Inferior parietal cortex (tissue), 1 donor: ENCODE measurements at regions not wholly inside any gene's neighbourhood (a gene's known extent, or its start where the extent isn't known, plus 50 kb on each side); places are given as distances from the start of the nearest gene placed in this dataset.

Experiments
- DNase-seq: peaks from one replicate; pipeline ENCODE4 v3.0.0-alpha.2; 2016; ENCODE audit errors: extremely low spot score

- no peak for DNase-seq
Observed at GRCh38 chr13:39233519-39233918, 195.3 kb downstream of the NHLRC3 start.

- no peak for DNase-seq
Observed at GRCh38 chr13:39244561-39245230, 206.4 kb downstream of the NHLRC3 start.

DNA sequence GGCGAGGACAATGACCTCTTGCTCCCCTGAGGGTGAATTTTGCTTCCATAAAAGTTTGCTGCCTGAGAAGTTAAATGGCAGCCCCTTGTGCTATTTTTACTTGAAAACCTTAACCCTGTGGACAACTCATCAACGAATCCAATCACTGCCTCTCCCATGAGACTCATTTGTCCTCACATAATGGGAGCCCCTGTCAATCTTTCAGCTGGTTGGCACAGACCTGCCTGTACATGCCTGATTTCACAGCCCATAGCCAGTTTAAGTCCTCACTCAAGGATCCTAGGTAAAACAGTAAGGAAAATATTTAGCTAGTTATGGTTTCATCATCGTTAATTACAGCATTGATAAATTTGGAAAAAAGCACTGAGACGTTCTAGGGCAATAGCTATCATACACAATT is 207.4 kb downstream of the NHLRC3 start:
- no peak for DNase-seq

DNA sequence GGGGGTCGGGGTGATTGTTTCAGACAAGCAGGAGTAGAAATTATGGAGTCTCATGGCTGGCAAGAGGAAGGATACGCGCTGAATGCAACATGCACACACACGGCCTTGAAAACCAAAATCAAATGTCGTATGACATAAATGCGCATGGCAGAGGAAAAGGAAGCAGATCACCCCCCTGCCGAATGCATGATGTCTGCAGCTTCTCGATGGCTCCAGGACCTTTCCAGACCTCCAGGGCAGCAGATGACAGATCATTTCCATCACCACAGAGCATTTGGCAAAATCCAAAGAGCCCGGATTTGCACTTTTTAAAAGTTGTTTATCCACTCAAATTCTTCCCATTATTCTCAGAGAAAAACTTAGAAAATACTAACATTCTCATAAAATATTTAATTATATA is 211.7 kb downstream of the NHLRC3 start:
- no peak for DNase-seq

DNA sequence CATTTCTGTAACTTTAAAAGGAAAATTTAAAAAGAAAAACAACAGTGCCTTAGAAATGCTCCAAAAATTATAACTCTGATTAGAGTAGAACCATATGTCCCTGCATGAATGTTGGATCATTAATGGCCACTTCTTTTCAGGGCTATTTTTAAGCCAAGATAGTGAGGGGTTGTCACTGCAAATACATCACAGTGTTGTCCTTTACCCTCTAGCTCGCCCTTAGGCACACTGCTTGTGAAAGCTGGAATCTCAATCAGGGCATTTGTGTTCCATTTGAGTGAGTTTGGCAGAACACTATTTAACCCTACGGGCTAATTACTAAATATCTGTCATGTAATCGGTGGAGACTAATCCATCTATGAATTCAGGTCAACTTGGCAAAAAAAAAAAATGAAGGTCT is 212.2 kb downstream of the NHLRC3 start:
- no peak for DNase-seq

- no peak for DNase-seq
Observed at GRCh38 chr13:39251340-39251739, 213.1 kb downstream of the NHLRC3 start.

DNA sequence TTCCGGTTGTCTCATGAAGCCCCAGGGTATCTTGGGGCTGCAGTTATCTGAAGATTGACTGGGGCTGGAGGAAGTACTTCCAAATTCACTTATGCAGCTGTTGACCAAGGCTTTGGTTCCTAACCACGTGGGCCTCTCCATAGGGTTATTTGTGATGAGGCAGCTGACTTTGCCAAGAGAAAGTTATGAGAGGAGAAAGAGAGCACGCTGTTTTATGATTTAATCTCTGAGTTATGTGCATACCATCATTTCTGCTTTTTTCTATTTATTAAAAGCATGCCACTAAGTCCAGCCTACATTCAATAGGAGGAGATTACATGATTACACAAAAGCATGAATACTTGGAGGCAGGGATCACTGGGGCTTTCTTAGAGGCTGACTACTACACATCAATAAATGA is 215.5 kb downstream of the NHLRC3 start:
- DNase-seq = no peak

DNA sequence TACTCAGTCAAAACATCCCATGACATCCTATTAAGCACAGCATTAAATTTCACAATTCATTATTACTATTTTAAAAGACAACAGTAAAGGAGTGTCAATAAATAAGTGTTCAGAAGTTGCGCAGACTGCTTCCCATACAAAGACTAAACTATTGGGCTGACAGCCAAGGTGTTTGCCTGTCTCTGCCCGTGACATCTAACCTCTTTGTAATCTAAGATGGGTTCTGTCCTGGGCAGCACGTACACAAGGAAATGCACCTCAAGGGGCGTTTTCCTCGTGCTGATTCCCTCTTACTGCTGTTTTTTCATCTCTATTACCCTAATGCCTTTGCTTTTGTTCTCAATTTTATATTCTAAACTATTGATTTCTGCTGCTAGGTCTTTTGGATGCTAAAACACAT is 216.3 kb downstream of the NHLRC3 start:
- no peak for DNase-seq

GRCh38 chr13:39257642-39258041 is 219.4 kb downstream of the NHLRC3 start:
- no peak for DNase-seq

DNA sequence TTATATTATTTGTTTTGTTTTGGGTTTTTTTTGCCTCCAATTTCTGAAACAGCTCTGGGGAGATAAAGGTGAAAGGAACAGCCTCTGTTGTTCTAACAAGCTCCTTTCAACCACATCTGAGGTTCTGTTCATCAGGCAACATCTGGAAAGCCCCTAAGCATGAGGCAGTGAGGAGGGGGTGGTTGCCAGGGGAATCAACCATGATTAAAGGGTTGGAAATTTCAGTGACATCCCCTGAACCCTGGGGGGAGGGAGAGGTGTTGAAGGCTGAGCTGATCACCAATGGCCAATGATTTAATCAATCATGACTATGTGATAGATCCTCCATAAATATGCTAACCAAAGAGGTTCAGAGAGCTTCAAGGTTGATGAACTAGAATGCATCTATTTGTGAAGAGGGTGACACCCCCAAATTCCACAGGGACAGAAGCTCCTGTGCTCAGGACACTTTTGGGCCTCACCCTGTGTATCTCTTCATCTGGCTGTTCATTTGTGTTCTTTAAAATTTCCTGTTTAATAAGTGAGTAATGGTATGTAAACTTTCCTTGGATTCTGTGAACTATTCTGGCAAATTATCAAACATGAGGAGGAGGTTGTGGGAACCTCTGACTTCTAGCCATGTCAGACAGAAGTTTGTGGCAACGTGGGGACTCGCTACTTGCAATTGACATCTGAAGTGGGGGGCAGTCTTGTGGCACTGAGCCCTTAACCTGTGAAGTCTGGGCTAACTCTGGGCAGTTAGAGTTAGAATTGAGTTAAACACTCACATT is 221.3 kb downstream of the NHLRC3 start:
- no peak for DNase-seq

- peak; percentile 70 for DNase-seq
Observed at GRCh38 chr13:39263033-39263432, 224.8 kb downstream of the NHLRC3 start.

DNA sequence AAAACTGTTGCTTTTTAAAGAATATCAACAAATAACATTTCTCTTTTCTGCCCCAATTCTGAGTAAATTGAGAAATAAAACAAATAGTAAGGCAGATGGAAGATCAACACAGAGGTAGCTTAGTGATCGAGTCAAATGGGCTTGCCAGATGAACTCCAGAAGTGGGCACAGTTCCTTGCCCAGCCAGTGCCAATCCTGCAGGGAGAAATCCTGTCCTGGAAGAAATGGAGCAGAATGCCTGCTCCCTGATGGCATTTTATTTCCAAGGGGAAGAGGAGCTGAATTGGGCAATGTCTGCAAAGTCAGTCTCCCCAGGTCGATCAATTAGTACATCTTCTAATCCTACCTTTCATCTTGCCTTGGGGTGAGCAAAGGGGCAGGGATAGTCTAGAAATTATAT is 225.3 kb downstream of the NHLRC3 start:
- DNase-seq = no peak

DNA sequence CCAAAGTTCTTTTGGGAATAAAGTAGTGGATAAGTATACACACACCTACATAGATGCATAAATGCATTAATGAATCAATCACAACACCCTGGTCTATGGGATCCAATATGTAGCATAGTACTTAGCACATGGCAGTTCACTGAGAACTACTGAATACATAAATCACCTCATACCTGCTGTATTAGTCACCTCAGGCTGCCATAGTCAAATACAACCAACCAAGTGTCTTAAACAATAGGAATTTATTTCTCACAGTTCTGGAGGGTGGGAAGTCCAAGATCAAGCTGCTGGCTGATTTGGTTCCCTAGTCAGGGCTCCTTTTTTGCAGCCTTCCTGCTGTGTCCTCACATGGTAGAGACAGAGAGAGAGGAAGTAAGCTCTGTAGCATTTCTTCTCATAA is 228.2 kb downstream of the NHLRC3 start:
- no peak for DNase-seq

DNA sequence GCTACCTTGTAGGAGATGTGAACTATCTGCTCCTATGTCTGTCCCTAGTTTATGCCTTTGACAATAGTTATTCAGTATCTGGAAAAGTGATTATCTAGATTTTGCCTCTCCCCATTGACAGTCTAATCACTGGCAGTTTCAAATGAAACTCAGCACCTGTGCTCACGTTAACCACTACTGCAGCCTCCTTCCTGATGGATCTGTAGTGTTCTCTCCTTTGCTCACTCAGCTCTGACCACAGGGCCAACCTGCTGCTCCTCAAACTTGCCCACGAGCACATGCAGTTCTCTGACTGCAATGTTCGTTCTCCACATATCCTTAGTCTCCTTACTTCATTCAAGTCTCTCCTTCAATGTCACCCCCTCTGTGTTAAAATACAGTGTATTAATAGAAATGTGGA is 230.1 kb downstream of the NHLRC3 start:
- no peak for DNase-seq

DNA sequence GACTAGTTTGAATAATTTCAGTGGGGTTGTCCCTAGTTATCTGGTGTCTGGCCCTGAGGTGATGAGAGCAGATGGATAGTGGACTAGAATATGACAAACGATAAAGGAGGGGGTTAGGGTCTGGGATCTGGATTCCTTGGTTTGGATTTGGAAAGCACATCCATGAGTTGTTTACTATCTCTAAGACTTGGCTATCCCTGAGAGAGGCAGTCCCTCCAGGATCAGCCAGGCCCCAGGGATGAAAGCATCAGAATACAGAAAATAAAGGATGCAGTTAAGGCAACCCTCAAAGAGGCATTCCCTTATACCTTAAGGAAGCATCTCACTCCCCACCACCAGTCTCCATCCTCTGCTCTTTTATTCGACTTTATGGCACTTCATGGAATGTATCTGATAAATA is 230.7 kb downstream of the NHLRC3 start:
- DNase-seq = no peak

- no peak for DNase-seq
Observed at GRCh38 chr13:39269411-39269810, 231.2 kb downstream of the NHLRC3 start.

DNA sequence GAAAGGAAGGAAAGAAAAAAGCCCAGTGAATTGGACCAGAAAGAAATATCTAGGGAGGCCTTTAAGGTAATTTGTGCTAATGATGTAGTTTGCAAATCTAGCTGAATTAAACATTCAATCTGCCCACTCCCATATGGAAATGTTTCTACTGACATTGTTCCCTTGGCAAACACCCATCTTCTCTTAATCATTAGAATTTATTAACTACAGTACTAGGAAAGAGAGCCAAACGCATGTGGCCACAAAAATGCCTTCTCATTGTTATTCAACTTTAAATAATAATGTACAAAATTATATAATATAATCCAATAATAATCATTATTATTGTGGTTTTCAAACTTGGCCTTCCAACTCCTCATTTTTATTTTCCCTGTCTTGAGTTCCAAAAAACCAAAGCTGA is 234.7 kb downstream of the NHLRC3 start:
- DNase-seq = no peak

- no peak for DNase-seq
Observed at GRCh38 chr13:39273953-39274738, 235.9 kb downstream of the NHLRC3 start.

DNA sequence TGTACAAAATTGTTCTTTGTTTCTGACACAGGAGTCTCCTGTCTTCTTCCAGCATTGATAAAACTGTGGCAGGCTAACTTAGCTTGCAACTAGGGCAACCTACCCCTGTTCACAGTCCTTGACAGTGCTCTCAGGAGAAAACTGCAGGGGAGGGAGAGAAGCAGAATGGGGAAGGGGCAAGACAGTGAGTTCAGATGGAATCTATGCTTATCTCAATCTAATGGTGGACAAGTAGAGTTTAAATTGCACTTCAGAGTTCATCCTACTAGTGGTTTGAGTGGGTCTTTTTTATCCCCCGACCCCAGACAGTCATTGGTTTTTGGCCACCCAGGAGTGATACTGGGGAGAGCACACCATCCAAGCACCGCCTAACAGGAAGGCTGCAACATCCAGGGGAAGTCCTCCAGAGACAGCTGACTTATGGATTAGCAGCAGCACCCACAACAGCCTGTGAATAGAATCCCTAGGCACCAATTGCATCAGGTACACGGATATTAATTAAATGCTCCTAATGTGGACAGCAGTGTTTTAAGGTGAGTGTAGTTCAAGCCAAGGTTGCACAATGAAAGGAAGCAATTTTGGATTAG is 236.6 kb downstream of the NHLRC3 start:
- DNase-seq = no peak

GRCh38 chr13:39279077-39279476 is 240.8 kb downstream of the NHLRC3 start:
- DNase-seq = no peak

- DNase-seq = no peak
Observed at GRCh38 chr13:39281539-39282150, 243.4 kb downstream of the NHLRC3 start.

GRCh38 chr13:39282400-39282972 is 244.2 kb downstream of the NHLRC3 start:
- no peak for DNase-seq
